Sigmoid colon (tissue), 3 donors: ENCODE measurements at regions not wholly inside any gene's neighbourhood (a gene's known extent, or its start where the extent isn't known, plus 50 kb on each side); places are given as distances from the start of the nearest gene placed in this dataset.

Source experiments
- CTCF ChIP-seq, 4 experiments: fragments of 450-650 bp in 3 of 4; fragments of 200-600 bp in 1 of 4; IDR thresholded peaks; one replicate each; pipeline ENCODE4 v1.5.1; 2016 to 2019; ENCODE audit warnings: antibody characterized with exemption in 4 of 4, mild to moderate bottlenecking in 3 of 4, moderate library complexity in 2 of 4
- POLR2A ChIP-seq, 2 donors: fragments of 450-650 bp; IDR thresholded peaks; one replicate each; pipeline ENCODE4 v1.6.1; 2016; ENCODE audit warnings: antibody characterized with exemption in 2 of 2, mild to moderate bottlenecking in 2 of 2, moderate library complexity in 2 of 2

GRCh38 chr9:18012170-18012569 is 433.3 kb downstream of the SH3GL2 start:
- TF ChIP-seq CTCF (IDR thresholded peaks at IDR 0.05) = no peak
- no peak for TF ChIP-seq POLR2A (IDR thresholded peaks at IDR 0.05)
